Activated CD8-positive, alpha-beta memory T cell treated with anti-CD3 and anti-CD28 coated beads, Interleukin-2, amount 50 U/mL, for 48 hours (primary cell): ENCODE measurements at regions not wholly inside any gene's neighbourhood (a gene's known extent, or its start where the extent isn't known, plus 50 kb on each side); places are given as distances from the start of the nearest gene placed in this dataset.
"Not testable (repeated sequence)": the region's sequence is repeated elsewhere in the genome, so short reads cannot be mapped to it uniquely, and the experiment has no call there.

ENCODE experiments used
- DNase-seq: peaks from one replicate; pipeline ENCODE4 v3.0.0-alpha.2; 2020

DNA sequence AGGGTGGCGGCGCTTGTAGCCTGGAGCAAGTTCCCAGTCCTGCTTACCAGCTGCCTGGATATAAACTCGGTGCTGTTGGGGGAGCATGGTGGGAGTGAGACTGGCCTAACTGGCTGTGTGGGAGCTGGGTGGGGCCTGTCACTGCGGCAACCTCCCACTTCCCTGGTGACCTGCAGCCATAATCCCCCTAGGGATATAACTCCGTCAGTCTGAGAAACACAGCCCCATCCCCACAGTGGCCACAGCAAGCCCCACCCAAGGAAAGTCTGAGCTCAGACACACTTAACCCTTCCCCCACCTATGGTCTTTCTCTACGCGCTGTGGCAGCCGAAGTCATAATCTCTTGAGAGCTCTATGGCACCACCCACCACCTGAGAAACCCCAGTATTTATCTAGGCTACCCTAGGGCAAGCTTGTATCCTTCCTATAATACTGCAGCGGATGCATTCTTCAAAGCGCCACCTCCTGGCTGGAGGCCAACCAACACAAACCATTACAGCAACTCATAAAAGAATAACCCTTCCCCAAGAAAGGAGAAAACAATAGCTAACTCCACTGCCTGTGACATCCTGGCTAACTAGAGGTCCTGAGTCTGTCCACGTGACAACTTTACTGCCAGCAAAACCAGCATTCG is 57.4 kb downstream of the ZNF648 start:
- no peak for DNase-seq

DNA sequence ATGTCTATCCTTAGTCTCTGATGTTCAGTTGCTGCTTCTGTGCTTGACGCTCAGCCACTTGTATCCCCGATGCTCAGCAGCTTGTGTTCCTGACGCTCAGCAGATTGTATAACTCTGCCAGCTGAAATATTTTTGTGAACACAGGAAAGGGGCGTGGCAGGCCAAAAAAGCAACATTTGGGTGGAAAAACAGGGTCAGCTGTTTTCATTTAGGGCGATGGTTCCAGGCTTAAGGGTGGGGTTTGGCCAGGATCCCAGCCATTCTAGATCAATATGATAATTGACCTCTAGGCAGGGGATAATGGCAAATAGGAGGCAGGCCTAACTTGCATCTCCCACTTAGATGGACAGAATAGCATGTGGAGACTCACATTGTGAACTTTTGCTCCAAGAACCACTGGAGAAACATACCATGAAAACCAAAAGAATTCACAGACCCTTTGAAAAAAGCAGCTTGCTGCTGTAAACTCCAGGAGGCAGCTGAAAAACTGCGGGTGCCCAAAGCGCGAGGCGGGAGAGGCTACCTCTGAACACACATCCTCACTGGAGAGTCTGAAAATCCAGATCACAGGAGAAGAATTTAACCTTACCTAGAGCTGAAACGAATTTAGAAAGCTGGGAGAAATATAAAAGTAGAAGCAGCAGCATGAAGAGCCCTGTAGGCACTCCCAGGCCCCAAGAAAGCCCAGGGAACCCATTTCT is 58.3 kb downstream of the ZNF648 start:
- DNase-seq = no peak

DNA sequence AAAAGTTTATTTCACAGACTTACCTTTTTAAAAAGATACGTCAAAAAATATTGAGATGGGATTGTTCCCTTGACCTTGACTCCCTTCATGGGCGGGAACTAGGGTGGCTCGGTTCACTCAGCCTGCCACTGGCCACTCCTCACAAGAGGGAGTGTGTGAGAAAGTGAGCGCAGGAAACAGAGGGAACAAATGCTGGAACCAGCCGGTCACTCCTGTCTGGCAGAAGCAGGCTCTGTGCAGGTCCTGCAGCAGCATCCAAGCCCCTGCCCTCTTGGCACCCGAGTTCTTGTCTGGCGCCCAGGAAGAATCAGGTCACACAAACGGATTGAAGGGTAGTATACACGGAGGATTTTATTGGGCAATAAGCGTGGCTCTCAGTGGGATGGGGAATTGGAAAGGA is 58.9 kb downstream of the ZNF648 start:
- DNase-seq = no peak

DNA sequence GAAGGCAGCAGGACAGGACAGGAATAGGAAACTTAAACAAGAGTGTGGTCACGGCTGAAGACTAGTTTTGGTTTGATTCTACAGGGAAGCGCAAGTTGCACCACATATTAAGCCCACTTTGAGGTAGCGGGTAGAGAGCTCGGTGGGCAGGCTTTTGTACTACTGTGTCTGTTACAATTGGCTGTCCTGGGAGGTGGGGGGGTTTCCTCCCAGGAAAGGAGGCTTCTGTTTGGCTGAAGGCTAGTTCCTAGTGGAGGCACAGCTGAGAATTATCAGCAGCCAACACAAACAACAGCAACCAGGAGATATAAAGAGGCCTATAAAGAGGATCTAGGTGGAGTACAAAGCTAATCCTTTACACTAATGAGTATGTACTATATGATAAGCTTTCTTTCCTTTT is 62.7 kb downstream of the ZNF648 start:
- no peak for DNase-seq

DNA sequence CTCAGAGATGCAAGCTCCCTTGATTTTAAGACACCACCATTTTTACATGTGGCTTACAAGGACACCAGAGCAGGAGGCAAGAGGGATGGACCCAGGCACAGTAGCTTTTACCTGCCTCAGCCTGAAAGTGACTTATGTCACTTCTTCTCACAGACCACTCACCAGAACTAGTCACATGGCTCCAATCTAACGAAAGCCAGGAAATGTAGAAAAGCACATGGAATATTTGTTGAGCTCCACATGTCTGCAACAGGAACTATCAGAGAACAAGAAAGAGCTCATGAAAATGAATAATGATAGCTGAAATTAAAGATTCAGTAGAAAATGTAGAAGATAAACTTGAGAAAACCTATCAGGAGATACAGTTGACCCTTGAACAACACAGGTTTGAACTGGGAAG is 69.4 kb downstream of the ZNF648 start:
- DNase-seq = no peak

DNA sequence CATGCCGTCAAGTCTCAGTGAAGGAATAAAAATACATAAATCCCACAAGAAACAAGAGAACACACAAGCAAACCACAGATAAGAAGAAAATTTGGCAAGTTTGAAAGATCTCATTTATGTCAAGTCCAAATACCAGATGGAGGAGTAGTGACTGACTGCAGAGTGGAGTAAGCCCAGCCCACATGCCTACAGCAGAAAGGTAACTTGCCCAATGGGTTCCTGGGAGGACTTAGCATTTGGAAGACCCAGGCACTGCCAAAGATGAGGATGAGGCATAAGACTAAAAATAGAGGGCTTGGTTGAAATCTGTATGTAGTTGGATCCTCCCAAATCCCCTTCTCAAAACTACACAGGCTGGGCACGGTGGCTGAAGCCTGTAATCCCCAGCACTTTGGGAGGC is 70.8 kb downstream of the ZNF648 start:
- DNase-seq = no peak

DNA sequence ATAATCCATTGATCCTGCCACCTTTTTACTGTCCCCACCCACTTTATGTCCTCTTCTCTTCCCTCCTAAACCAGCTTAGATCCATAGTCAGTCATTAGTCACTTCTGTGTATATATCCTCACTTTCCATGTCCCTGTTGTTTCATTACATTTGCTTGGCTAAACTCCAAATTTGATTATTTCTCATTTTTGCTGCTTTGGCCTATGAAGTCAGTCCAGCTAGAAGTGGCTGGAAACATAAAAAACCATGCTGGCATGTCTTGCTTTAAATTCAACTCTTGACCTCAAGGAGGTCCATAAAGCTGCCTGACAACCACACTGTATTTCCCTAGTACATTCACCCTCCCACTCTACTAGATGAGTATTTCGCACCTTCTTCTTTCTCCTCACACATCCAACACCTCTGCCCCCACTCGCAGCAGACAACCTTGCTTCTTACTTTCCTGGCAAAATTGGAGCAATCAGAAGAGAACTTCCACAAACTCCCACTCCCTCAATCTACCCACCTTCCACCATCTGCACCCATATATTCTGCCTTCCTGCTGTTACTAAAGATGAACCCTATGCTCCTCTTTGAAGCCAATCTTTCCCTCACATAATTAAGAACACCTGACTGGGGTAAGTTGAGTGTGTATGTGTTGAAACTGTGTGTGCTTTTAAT is 72.1 kb downstream of the ZNF648 start:
- no peak for DNase-seq

DNA sequence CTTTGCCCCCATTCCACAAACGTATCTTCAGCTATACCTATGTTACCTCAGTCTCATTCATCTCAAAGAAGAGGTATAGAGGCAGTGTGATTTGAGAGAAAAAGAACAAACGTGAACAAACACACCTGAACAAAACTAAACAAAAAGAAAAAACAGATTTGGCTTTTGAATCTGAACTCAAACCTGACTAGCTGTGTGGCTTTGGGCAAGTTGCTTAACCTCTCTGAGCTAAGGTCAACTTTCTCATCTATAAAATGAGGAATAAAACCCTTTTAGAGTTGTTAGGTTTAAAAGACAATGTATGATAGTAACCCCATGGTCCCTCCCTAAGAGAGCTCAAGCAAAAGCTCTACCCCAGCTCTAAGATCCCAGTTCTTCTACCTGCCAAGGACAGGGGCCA is 73.5 kb downstream of the ZNF648 start:
- DNase-seq = no peak

DNA sequence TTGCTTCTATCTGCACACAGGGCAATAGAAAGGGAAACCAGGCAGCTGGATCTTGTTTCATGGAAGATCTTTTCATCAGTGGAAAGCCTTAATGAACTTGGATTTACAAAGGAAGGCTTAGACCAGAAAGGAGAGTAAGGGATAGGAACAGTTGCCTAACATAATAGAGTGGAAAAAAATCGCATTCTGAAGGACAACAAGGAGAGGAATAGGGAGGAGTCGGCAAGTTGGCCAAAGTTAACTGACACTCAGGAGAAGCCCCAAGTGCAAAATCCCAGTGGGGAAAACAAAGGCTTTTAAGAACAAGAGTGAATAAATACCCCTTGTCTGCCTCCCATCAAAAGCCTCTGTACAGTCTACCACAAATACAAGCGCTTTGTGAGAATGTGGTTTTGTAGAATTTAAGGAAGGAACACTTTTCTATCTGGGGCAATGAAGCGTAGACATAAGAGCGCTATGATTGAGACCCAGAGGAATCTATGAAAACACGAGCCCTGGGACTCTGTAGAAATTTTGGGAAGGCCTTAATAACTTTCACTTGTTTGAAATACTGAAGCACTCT is 74.1 kb downstream of the ZNF648 start:
- no peak for DNase-seq

DNA sequence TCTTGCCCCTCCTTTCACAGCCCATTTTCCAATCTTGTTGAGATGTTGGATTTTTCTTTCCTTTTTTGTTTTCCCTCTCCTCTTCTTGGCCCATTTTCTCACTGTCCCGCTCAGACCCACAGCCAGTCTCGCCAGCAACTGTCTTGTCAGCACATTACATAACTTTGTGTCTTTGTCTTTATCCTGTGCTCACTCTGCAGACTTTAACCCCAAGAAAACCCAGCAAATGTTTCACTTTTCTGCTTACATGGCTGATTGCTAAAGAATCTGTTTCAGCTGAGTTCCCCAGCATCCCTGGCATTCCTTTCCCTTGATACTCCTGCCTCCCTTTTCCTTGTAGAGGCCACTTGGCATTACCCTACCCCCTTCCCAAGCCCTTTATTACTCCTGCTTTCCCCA is 74.6 kb downstream of the ZNF648 start:
- DNase-seq = no peak

DNA sequence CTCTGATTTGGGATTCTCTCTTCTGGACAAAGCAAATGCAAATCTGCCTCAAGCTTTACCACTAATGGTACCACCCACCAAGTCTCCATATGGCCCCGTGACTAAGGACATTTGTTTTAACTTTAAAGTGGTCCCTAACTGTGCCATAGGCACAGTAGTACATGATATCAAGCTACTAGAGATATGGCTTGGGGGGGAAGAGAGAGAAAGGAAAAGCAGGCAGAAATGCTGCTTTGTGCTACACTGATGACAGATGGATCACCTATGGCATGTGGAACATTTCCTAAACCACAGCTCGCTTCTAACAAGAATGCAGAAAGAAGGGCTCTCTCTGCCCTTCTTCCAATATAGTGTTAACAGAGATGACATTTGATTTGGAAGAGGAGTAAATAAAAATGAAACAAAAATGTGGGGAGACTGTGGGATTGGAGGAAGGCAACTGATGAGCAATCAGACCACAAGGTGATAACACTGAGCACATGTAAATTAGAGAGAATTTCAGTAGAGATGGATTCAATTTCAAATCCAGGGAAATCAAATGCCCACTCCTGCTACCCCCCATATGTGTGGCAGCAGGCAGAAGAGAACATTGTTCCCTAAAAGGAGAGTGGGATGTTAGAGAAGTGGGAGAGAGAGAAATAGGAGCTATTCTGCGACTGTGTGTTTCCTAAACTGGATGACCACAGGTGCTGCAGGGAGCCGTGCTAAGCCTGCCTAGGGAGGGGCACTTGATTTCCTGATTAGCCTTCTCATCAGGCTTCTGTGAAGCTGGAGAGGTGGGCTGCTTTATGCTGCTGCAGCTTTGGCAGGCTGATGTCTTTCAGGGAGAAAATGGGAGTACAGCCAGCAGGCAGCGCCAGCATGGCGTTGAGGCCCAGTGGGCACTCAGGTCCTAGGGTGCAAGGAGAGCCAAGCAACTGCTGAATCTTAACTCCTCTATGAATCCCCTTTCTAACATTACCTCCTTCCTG is 75.3 kb downstream of the ZNF648 start:
- no peak for DNase-seq

DNA sequence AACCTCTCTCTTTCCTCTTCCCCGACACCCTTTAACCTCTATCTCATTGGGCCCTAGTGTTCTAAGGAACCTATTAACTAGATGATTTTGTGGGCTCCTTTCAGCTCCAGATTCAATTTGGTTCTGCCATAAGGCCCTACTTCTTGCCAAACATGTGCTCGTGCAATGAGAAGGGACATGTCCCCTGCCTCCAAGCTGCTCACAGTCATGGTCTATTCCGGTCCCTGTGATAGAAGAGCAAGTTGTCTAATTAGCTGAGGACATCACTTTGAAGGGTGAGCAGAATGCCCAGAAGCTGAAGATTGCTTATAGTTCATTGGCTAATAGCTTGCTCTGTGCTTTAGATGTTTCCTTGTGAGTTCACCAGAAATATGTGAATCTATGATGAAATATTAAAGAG is 76.2 kb downstream of the ZNF648 start:
- no peak for DNase-seq

DNA sequence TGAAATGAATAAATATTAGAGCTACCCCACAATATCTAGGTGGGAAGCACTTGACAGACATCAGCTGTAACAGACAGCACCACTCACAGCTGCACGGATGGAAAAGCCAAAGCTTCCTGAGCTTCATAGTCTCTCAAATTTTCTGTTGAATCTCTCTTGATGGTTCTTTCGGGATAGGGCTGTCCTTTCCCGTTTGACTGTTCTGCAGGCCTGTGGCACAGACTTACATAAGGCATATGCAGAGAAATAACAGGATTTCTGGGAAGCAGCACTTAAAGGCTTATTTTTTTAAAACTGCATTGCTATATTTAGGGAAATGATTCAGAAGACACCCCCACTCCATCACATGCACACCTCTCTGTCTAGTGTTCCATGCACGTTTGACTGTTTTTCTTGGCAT is 77.5 kb downstream of the ZNF648 start:
- no peak for DNase-seq

DNA sequence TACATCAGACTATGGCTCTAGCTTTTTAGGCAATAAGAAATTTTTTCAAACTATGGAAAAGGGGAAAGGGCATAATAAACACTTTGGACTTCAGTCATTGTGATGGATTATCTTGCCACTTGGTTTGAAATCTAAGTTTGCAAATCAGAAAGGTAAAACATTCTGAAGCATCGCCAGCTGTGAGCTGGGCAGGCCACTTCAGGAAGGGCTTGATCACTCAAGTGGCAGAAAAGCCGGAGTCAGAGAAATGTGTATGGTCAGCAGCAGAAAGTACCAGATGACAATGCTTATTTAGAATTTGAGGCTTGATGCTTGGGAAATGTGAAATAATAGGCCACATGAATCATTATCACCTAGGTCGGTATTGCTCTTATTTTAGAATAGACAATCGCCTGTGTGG is 79.7 kb downstream of the ZNF648 start:
- DNase-seq = no peak

DNA sequence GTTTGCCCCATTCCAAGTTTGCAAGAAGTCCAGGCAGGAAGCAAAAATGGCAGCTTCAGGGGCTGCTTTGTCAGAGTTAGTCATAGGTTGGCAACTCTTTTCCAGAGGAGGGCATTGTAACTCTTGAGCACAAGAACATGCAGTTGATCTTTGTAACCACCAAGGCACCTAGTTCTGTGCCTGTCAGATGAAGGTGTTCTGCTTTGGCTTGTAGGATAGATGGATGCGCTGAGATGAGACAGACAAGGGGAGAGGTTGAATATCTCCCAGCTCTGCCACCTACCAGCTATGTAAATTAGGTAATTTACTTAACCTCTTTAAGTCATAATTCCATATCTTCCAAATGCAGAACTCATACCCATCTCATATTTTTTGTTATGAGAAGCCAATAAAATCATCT is 89.3 kb downstream of the ZNF648 start:
- DNase-seq = no peak

DNA sequence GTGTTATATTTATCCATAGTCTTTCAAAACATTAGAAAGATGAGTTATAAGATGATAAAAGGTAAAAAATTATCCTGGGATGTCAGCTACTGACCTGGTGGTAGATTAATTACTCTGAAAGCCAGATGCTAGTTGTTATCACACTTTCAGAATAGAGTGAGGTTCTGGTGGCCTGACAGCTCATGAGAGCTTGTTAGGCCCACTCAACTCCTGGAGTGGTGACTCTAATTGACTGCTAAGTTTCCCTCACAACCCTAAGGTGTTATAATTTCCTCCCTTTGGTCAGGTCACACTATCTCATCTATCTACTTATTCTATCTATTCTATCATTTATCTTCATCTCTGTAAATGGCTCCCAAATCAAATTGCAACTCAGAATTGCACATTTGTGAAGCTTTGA is 90.1 kb downstream of the ZNF648 start:
- DNase-seq = no peak

DNA sequence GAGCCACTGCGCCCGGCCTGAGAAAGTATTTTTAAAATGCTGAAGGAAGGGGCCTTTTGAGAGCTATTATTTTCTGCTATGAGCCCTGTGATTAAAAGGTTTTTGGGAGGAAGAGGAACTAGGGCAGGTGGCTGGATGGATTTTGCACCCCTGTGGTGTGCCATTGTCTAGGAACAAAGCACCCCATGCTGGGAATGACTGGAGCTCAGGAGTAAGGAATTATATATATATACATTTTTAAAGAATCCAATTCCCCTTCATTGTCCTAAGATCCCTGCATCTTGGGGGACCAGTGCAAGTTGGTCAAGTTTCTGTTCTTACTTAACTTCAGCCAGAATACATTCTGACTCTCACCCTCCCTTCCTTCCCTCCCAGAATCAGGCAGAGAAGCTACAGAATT is 91.6 kb downstream of the ZNF648 start:
- DNase-seq = no peak

DNA sequence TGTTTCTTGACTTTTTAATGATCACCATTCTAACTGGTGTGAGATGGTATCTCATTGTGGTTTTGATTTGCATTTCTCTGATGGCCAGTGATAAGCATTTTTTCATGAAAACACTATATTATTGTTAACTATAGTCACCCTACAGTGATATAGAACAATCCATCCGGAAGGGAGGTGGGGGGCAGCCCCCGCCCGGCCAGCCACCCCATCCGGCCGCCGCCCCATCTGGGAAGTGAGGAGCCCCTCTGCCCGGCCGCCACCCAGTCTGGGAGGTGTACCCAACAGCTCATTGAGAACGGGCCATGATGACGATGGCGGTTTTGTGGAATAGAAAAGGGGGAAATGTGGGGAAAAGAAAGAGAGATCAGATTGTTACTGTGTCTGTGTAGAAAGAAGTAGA is 106.8 kb downstream of the ZNF648 start:
- not testable (repeated sequence) for DNase-seq

DNA sequence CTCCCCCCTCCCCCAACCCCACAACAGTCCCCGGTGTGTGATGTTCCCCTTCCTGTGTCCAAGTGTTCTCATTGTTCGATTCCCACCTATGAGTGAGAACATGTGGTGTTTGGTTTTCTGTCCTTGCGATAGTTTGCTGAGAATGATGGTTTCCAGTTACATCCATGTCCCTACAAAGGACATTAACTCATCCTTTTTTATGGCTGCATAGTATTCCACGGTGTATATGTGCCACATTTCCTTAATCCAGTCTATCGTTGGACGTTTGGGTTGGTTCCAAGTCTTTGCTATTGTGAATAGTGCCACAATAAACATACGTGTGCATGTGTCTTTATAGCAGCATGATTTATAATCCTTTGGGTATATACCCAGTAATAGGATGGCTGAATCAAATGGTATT is 107.3 kb downstream of the ZNF648 start:
- not testable (repeated sequence) for DNase-seq

DNA sequence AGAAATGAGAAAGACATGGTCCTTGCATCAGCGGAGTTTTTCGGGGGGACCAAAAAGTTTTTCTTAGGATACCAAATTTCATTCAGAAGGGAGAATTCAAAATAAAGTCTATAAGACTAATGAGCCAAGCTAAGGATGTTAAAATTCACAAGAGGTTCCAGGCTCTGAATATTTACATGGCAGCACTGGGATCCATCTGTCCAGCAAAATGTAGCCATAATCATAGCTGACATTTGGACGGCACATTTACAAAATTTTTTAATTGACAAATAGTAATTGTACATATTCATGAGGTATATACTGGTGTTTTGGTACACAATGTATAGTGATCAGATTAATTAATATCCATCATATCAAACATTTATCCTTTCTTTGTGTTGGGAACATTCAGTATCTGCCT is 107.9 kb downstream of the ZNF648 start:
- DNase-seq = no peak

DNA sequence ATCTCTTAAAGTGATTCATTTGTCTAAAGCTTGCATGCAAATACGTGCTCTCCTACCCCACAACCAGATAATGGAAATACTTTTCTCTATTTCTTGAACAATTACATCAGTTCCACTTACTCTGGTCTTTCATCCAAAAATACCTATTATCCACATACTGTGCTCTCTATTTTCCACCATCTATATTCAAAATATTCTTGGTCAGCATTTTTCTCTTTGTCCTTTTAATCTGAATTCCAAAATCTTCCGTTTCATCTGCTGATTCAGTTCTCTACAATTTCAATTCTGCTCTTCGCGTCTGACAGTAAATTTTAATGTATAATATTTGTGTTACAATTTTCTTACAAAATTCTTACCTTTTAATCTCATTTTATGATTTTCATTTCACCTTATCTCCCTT is 110.3 kb downstream of the ZNF648 start:
- no peak for DNase-seq

DNA sequence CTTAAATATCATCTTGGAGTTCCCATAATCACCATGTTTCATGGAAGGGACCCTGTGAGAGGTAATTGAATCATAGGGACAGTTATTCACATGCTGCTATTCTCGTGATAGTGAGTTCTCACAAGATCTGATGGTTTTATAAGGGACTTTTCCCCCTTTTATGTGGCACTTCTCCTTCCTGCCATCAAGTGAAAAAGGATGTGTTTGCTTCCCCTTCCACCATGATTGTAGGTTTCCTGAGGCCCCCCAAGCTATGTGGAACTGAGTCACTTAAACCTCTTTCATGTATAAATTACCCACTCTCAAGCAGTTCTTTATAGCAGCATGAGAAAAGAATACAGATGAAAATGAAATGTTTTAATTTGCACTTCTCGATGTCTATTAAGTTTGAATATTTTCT is 112.0 kb downstream of the ZNF648 start:
- DNase-seq = no peak

DNA sequence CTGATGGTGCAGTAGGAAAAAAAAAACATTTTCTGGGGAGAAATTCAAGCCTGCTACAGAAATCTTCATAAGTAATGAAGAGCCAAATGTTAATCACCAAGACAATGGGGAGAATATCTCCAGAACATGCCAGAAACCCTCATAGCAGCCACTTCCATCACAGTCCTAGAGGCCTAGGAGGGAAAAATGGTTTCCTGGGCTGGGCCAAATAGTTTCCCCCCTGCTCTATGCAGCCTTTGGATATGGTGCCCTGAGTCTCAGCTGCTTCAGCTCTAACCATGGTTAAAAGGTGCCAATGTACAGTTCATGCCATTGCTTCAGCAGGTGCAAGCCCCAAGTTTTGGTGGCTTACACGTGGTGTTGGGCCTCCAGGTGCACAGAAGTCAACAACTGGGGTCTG is 113.1 kb downstream of the ZNF648 start:
- DNase-seq = no peak
